ENCODE measurements at regions not wholly inside any gene's neighbourhood (a gene's known extent, or its start where the extent isn't known, plus 50 kb on each side); places are given as distances from the start of the nearest gene placed in this dataset.
"Not testable (repeated sequence)": the region's sequence is repeated elsewhere in the genome, so short reads cannot be mapped to it uniquely, and the experiment has no call there.

DNA sequence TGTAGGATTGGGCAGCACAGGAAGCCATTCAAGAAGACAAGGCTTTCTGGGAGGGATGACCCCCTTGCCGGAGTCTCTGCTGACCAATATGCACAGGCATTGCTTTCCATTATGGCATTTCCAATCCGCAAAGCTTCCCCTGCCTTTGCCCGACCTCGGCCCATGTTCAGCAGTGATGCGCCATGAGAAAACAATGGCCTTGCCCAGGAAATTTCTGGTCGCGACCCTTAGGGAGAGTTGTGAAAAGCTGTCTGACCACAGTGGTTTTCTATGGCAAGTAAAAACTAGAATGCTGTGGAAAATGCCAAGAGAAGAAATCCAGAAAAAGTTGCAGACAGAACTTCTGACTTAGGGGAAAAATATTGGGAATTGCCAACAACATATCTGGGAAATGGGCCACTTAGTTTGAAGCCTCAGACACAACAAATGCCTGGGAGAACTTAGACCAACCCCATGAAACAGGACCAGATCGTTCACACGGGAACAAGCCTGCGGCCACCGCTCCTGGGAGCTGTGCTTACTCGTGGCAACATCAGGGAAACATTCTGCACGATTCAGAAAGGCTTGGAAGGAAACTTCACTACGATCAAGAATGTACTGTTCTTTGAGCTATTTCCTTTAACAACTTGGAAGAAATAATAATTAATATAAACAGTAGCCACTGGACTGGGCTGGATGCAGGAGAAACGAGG, 512.4 kb downstream of the TNS3 start:
- Mint-ChIP-seq H3K4me1 (no peaks in the 10 kb centered on the region), H3K9me3 (peaks cover 0 to 3% of the 10 kb centered on the region in 2 donors), H3K36me3 (no peaks in the 10 kb centered on the region), H3K27me3 (ENCODE audit: low read depth in 2 of 2) (peaks cover 0 to under 1% of the 10 kb centered on the region in 2 donors), H3K27ac (no peak overlapping the region), H3K4me3 (no peak overlapping the region)
- no peak overlapping the region for H3K4me3 ChIP-seq (ENCODE audit: low read length)
- no peak overlapping the region for H3K27ac ChIP-seq (ENCODE audit: low read length)
- H3K27me3 ChIP-seq (ENCODE audit: control insufficient read depth, insufficient read depth, low read length), result no peaks in the 10 kb centered on the region
- TF ChIP-seq, protein P1, sequence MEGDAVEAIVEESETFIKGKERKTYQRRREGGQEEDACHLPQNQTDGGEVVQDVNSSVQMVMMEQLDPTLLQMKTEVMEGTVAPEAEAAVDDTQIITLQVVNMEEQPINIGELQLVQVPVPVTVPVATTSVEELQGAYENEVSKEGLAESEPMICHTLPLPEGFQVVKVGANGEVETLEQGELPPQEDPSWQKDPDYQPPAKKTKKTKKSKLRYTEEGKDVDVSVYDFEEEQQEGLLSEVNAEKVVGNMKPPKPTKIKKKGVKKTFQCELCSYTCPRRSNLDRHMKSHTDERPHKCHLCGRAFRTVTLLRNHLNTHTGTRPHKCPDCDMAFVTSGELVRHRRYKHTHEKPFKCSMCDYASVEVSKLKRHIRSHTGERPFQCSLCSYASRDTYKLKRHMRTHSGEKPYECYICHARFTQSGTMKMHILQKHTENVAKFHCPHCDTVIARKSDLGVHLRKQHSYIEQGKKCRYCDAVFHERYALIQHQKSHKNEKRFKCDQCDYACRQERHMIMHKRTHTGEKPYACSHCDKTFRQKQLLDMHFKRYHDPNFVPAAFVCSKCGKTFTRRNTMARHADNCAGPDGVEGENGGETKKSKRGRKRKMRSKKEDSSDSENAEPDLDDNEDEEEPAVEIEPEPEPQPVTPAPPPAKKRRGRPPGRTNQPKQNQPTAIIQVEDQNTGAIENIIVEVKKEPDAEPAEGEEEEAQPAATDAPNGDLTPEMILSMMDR (IDR thresholded peaks at IDR 0.05), result no peak
- intact Hi-C loops (cut with micrococcal nuclease), result no loop called here
- no peaks in the 10 kb centered on the region for H3K36me3 ChIP-seq (ENCODE audit: control insufficient read depth, insufficient read depth, low read length)
- H3K4me1 ChIP-seq (ENCODE audit: control insufficient read depth, insufficient read depth, low read length), result no peaks in the 10 kb centered on the region
- WGBS (ENCODE audit: insufficient coverage), result 93% methylated on average over 14 of the region's 15 CpGs
- DNase-seq (no peak), ATAC-seq (no peak)
- no peaks in the 10 kb centered on the region for H3K9me3 ChIP-seq (ENCODE audit: control insufficient read depth, insufficient read depth, low read length)

DNA sequence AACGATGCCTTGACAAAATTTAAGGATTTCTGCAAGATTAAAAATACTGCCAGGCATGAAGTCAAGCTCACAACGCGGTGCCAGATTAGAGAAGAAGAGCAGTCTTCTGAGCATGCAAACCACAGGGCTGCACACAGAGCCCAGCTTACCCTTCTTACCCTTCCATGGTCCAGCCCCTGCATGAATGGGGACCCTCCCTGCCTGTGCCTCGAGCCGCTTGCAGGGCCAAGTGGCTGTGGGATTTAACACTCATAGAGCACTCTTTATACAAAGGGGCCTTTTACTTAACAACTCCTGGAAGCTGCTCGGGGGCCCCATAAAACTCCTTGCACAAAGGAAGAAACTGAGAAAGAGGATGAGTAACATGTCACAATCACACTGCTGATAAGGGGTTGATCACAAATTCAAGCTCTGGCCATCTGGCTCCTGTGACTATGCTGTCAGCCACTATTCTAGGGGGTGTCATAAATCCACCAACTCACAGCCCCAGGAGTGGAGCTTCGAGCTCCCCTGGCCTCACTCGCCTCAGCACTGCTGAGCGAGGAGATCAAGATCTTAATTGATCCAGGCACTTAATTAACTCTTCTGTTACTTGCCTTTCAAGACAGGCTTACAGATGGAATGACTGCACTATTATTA, 514.8 kb downstream of the TNS3 start:
- WGBS (ENCODE audit: insufficient coverage), result 76% methylated on average over 9 of the region's 9 CpGs
- H3K4me3 Mint-ChIP-seq, result no peak overlapping the region
- H3K27me3 Mint-ChIP-seq (ENCODE audit: low read depth in 2 of 2), result no peaks in the 10 kb centered on the region
- no peaks in the 10 kb centered on the region for H3K36me3 Mint-ChIP-seq
- Histone ChIP-seq H3K36me3 (ENCODE audit: control insufficient read depth, insufficient read depth, low read length) (no peaks in the 10 kb centered on the region), H3K4me3 (ENCODE audit: low read length) (no peak overlapping the region), H3K9me3 (ENCODE audit: control insufficient read depth, insufficient read depth, low read length) (no peaks in the 10 kb centered on the region), H3K27me3 (ENCODE audit: control insufficient read depth, insufficient read depth, low read length) (no peaks in the 10 kb centered on the region), H3K27ac (ENCODE audit: low read length) (no peak overlapping the region), H3K4me1 (ENCODE audit: control insufficient read depth, insufficient read depth, low read length) (no peaks in the 10 kb centered on the region)
- TF ChIP-seq, protein P1 (IDR thresholded peaks at IDR 0.05), result no peak
- H3K4me1 Mint-ChIP-seq, result no peaks in the 10 kb centered on the region
- H3K27ac Mint-ChIP-seq, result no peak overlapping the region
- no peak for DNase-seq
- intact Hi-C loops (cut with micrococcal nuclease), result no loop called here
- no peak for ATAC-seq
- H3K9me3 Mint-ChIP-seq, result no peaks in the 10 kb centered on the region

DNA sequence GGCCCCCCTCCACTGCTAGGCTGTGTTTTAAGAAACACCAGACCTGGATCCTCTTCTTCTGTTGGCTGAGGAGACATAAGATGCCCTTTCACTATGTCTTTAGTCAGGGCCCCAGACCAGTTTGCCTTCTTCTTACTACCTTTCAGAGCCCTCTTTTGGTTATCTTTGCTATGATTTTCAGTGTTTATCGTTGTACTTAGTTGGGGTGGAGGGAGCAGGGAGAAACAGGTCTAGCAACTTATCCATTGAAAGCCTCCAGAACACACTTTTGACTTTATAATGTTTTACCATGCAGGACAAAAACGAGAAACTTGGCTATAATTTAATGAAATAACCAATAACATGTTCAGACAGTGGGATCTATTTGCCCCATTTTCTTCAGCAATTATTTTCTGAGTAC, 525.2 kb downstream of the TNS3 start:
- peaks cover 7% of the 10 kb centered on the region for H3K36me3 Mint-ChIP-seq
- no peaks in the 10 kb centered on the region for H3K4me1 Mint-ChIP-seq
- H3K36me3 ChIP-seq (ENCODE audit: control insufficient read depth, insufficient read depth, low read length), result no peaks in the 10 kb centered on the region
- DNase-seq (no peak), ATAC-seq (no peak)
- no peak overlapping the region for H3K27ac ChIP-seq (ENCODE audit: low read length)
- peaks cover 0 to 3% of the 10 kb centered on the region in 2 donors for H3K9me3 Mint-ChIP-seq
- no peak overlapping the region for H3K4me3 ChIP-seq (ENCODE audit: low read length)
- intact Hi-C loops (cut with micrococcal nuclease), result no loop called here
- H3K27me3 Mint-ChIP-seq (ENCODE audit: low read depth in 2 of 2), result peaks cover 6 to 11% of the 10 kb centered on the region in 2 donors
- TF ChIP-seq, protein P1 (IDR thresholded peaks at IDR 0.05), result no peak
- H3K4me3 Mint-ChIP-seq, result no peak overlapping the region
- H3K4me1 ChIP-seq (ENCODE audit: control insufficient read depth, insufficient read depth, low read length), result no peaks in the 10 kb centered on the region
- 56% methylated on average over 1 of the region's 2 CpGs for WGBS (ENCODE audit: insufficient coverage)
- no peaks in the 10 kb centered on the region for H3K9me3 ChIP-seq (ENCODE audit: control insufficient read depth, insufficient read depth, low read length)
- H3K27me3 ChIP-seq (ENCODE audit: control insufficient read depth, insufficient read depth, low read length), result no peaks in the 10 kb centered on the region
- H3K27ac Mint-ChIP-seq, result no peak overlapping the region

DNA sequence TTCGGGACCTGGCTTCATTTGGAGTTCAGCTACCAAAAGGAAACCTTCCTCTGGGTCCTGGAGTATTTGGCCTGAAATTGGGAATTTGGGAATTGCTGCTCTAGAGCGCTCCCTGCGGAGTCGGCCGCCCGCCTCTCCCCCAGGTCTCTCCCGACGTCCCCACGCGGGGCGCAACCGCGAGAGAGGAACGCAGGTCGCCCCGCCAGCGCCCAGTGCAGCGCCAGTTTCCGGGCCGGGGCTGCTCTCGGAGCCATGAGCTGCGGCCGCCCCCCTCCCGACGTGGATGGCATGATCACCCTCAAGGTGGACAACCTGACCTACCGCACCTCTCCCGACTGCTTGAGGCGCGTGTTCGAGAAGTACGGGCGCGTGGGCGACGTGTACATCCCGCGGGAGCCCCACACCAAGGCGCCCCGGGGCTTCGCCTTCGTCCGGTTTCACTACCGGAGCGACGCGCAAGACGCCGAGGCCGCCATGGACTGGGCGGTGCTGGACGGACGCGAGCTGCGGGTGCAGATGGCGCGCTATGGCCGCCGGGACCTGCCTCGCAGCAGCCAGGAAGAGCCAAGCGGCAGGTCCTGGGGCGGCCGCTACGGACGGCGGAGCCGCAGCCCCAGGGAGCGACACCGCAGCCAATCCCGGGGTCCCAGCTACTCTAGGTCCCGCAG, 529.2 kb downstream of the TNS3 start:
- H3K36me3 Mint-ChIP-seq; ATAC-seq; H3K9me3 Mint-ChIP-seq; H3K4me1 ChIP-seq (ENCODE audit: control insufficient read depth, insufficient read depth, low read length); intact Hi-C loops (cut with micrococcal nuclease); H3K4me1 Mint-ChIP-seq; H3K27ac ChIP-seq (ENCODE audit: low read length); H3K27me3 ChIP-seq (ENCODE audit: control insufficient read depth, insufficient read depth, low read length); H3K36me3 ChIP-seq (ENCODE audit: control insufficient read depth, insufficient read depth, low read length); H3K4me3 Mint-ChIP-seq; DNase-seq; H3K27ac Mint-ChIP-seq; H3K4me3 ChIP-seq (ENCODE audit: low read length); H3K9me3 ChIP-seq (ENCODE audit: control insufficient read depth, insufficient read depth, low read length): not testable (repeated sequence)
- 45% methylated on average over 70 of the region's 70 CpGs for WGBS (ENCODE audit: insufficient coverage)
- peaks cover 6 to 11% of the 10 kb centered on the region in 2 donors for H3K27me3 Mint-ChIP-seq (ENCODE audit: low read depth in 2 of 2)

Measured in natural killer cell (primary cell).